K562 (cell line): ENCODE measurements at regions not wholly inside any gene's neighbourhood (a gene's known extent, or its start where the extent isn't known, plus 50 kb on each side); places are given as distances from the start of the nearest gene placed in this dataset.
A peak's percentile ranks its signal among the peaks of the same experiment; 100 is the strongest.

Experiments used
- CREB1 ChIP-seq, 2 experiments: sonication (generic) in 1 of 2; formaldehyde crosslinking in 1 of 2; IDR thresholded peaks; 2 replicates each; pipeline versions ENCODE4 v1.6.1 to v1.8.0; 2012 to 2022; ENCODE audit warnings: inconsistent platforms in 1 of 2, mild to moderate bottlenecking in 1 of 2, missing genetic modification reagents in 1 of 2, moderate library complexity in 1 of 2
- DPF2 ChIP-seq: fragments of 450-650 bp; IDR thresholded peaks from 2 replicates; pipeline ENCODE4 v1.6.1; 2016
- ELF2 ChIP-seq: fragments of 250-450 bp; sonication (Bioruptor Pico); IDR thresholded peaks from 2 replicates; pipeline ENCODE4 v1.5.0; 2021; ENCODE audit warnings: mild to moderate bottlenecking
- HLTF ChIP-seq: fragments of 450-650 bp; IDR thresholded peaks from 2 replicates; pipeline ENCODE4 v1.6.1; 2016
- KDM2B ChIP-seq: fragments of 250-450 bp; sonication (Bioruptor Pico); IDR thresholded peaks from 2 replicates; pipeline ENCODE4 v1.8.0; 2021; ENCODE audit warnings: mild to moderate bottlenecking, moderate library complexity
- MAZ ChIP-seq, 2 experiments: fragments of 450-650 bp in 1 of 2; sonication (generic) in 1 of 2; formaldehyde crosslinking; IDR thresholded peaks in 1 of 2; conservative IDR thresholded peaks in 1 of 2; 2 replicates each; pipeline versions ENCODE4 v1.4.0 to v1.5.0; 2020; ENCODE audit warnings: mild to moderate bottlenecking in 1 of 2, missing genetic modification reagents in 1 of 2
- MCM5 ChIP-seq: fragments of 450-650 bp; IDR thresholded peaks from 2 replicates; pipeline ENCODE4 v1.6.1; 2016; ENCODE audit warnings: low read depth
- NFRKB ChIP-seq: fragments of 450-650 bp; IDR thresholded peaks from 2 replicates; pipeline ENCODE4 v1.6.1; 2016; ENCODE audit warnings: low read depth
- POLR2G ChIP-seq: fragments of 200-400 bp; formaldehyde crosslinking; IDR thresholded peaks from 2 replicates; pipeline ENCODE4 v1.6.1; 2017; ENCODE audit warnings: low read depth, mild to moderate bottlenecking, antibody characterized with exemption, low read length, moderate library complexity
- STAT5A ChIP-seq: IDR thresholded peaks from 2 replicates; pipeline ENCODE4 v1.6.1; 2012; ENCODE audit warnings: low read length, inconsistent platforms, borderline replicate concordance
- ZFP30 ChIP-seq: fragments of 250-450 bp; sonication (Bioruptor Pico); IDR thresholded peaks from 2 replicates; pipeline ENCODE4 v1.8.0; 2022; ENCODE audit warnings: moderate library complexity, mild to moderate bottlenecking, inconsistent platforms, borderline replicate concordance
- ZNF785 ChIP-seq: fragments of 250-450 bp; sonication (Bioruptor Pico); IDR thresholded peaks from 2 replicates; pipeline ENCODE4 v1.4.0; 2020; ENCODE audit warnings: mild to moderate bottlenecking
- TF ChIP-seq, protein P1 (sequence below), 2 experiments: fragments of 450-650 bp in 1 of 2; sonication (generic) in 1 of 2; formaldehyde crosslinking in 1 of 2; IDR thresholded peaks in 1 of 2; conservative IDR thresholded peaks in 1 of 2; 2 replicates each; pipeline versions ENCODE4 v1.6.1 to v1.8.1; 2016 to 2023; ENCODE audit warnings: mild to moderate bottlenecking in 2 of 2, moderate library complexity in 2 of 2, inconsistent platforms in 1 of 2, missing genetic modification reagents in 1 of 2
- TF ChIP-seq, protein P2 (sequence below): IDR thresholded peaks from 3 replicates; pipeline ENCODE4 v1.6.1; 2011; ENCODE audit warnings: borderline replicate concordance, mild to moderate bottlenecking; ENCODE audit not compliant: insufficient read length, insufficient read depth
- TF ChIP-seq, protein P3 (sequence below): IDR thresholded peaks from 2 replicates; pipeline ENCODE4 v1.6.1; 2011; ENCODE audit warnings: borderline replicate concordance, low read depth, mild to moderate bottlenecking, moderate library complexity, low read length; ENCODE audit not compliant: insufficient read depth, poor library complexity, severe bottlenecking
- TF ChIP-seq, protein P4 (sequence below), 2 experiments: fragments of 150-350 bp in 1 of 2; IDR thresholded peaks; 2 replicates each; pipeline ENCODE4 v1.6.1; 2012 to 2016; ENCODE audit warnings: low read depth in 2 of 2, low read length in 2 of 2, mild to moderate bottlenecking in 1 of 2, moderate library complexity in 1 of 2
- TF ChIP-seq, protein P5 (sequence below): fragments of 450-650 bp; IDR thresholded peaks from 2 replicates; pipeline ENCODE4 v1.6.1; 2016; ENCODE audit warnings: low read depth, mild to moderate bottlenecking, moderate library complexity

DNA sequence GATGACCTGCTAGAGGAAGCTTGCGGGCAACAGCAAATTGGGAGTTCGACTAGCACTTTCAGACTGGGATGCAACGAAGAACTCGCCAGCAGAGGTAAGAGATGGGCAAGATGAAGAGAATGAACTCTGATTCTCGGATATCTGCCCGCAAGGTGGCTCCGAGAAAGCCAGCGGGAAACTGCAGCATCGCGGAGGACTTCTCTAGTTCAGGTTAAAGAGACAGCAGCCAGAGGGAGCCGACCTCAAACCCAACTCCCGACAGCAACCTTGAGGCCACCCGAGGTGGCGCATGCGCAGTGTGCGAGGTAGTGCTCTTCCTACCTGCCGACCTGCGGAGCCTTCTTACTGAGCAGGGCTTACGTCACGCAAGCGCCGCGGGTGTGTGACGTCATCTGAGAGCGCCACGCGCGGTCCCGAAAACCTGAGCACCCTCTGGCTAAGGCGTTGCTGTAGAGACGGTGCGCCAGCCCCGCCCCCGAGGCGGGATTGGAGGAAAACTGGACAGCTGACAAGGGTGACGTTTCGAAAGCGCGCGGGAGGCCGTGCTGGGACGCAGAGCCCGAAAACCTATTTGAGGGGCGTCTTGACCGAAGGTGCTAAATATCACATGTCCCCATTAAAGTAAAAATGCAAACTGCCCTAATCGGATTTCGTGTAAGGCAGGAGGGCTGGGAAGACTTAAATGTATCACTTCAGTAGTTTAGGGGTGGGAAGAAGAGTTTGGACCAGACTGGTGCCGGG, 110.5 kb upstream of the SLC25A33 start (continued):
- TF ChIP-seq, protein P1, sequence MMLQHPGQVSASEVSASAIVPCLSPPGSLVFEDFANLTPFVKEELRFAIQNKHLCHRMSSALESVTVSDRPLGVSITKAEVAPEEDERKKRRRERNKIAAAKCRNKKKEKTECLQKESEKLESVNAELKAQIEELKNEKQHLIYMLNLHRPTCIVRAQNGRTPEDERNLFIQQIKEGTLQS (IDR thresholded peaks at IDR 0.05) = peak; percentile 100
- TF ChIP-seq, protein P1 (CRISPR knock-in tag; conservative IDR thresholded peaks at IDR 0.05) = peak; percentile 90
- no peak for TF ChIP-seq NFRKB
- TF ChIP-seq, protein P2, sequence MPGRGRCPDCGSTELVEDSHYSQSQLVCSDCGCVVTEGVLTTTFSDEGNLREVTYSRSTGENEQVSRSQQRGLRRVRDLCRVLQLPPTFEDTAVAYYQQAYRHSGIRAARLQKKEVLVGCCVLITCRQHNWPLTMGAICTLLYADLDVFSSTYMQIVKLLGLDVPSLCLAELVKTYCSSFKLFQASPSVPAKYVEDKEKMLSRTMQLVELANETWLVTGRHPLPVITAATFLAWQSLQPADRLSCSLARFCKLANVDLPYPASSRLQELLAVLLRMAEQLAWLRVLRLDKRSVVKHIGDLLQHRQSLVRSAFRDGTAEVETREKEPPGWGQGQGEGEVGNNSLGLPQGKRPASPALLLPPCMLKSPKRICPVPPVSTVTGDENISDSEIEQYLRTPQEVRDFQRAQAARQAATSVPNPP = no peak
- peak; percentile 75 for TF ChIP-seq POLR2G
- TF ChIP-seq ZNF785 (CRISPR knock-in tag) = no peak
- TF ChIP-seq KDM2B (CRISPR knock-in tag) = peak; percentile 38; the same call in 1 of the 2 replicates
- TF ChIP-seq, protein P3, sequence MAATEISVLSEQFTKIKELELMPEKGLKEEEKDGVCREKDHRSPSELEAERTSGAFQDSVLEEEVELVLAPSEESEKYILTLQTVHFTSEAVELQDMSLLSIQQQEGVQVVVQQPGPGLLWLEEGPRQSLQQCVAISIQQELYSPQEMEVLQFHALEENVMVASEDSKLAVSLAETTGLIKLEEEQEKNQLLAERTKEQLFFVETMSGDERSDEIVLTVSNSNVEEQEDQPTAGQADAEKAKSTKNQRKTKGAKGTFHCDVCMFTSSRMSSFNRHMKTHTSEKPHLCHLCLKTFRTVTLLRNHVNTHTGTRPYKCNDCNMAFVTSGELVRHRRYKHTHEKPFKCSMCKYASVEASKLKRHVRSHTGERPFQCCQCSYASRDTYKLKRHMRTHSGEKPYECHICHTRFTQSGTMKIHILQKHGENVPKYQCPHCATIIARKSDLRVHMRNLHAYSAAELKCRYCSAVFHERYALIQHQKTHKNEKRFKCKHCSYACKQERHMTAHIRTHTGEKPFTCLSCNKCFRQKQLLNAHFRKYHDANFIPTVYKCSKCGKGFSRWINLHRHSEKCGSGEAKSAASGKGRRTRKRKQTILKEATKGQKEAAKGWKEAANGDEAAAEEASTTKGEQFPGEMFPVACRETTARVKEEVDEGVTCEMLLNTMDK = no peak
- TF ChIP-seq STAT5A = peak; percentile 9; the same call in 1 of the 2 replicates
- TF ChIP-seq, protein P4, sequence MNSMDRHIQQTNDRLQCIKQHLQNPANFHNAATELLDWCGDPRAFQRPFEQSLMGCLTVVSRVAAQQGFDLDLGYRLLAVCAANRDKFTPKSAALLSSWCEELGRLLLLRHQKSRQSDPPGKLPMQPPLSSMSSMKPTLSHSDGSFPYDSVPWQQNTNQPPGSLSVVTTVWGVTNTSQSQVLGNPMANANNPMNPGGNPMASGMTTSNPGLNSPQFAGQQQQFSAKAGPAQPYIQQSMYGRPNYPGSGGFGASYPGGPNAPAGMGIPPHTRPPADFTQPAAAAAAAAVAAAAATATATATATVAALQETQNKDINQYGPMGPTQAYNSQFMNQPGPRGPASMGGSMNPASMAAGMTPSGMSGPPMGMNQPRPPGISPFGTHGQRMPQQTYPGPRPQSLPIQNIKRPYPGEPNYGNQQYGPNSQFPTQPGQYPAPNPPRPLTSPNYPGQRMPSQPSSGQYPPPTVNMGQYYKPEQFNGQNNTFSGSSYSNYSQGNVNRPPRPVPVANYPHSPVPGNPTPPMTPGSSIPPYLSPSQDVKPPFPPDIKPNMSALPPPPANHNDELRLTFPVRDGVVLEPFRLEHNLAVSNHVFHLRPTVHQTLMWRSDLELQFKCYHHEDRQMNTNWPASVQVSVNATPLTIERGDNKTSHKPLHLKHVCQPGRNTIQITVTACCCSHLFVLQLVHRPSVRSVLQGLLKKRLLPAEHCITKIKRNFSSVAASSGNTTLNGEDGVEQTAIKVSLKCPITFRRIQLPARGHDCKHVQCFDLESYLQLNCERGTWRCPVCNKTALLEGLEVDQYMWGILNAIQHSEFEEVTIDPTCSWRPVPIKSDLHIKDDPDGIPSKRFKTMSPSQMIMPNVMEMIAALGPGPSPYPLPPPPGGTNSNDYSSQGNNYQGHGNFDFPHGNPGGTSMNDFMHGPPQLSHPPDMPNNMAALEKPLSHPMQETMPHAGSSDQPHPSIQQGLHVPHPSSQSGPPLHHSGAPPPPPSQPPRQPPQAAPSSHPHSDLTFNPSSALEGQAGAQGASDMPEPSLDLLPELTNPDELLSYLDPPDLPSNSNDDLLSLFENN (IDR thresholded peaks at IDR 0.05; ENCODE audit: low read depth in 2 of 2, low read length in 2 of 2) = peak in 1 of 2 experiments; percentile 74; a peak in 1 of 4 replicates
- no peak for TF ChIP-seq HLTF
- peak; percentile 37 to 83; a peak in 2 of 4 replicates for TF ChIP-seq MAZ (CRISPR knock-in tag; conservative IDR thresholded peaks at IDR 0.05 in 1 of 2, IDR thresholded peaks at IDR 0.05 in 1 of 2)
- TF ChIP-seq, protein P5, sequence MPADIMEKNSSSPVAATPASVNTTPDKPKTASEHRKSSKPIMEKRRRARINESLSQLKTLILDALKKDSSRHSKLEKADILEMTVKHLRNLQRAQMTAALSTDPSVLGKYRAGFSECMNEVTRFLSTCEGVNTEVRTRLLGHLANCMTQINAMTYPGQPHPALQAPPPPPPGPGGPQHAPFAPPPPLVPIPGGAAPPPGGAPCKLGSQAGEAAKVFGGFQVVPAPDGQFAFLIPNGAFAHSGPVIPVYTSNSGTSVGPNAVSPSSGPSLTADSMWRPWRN = no peak
- TF ChIP-seq MCM5 = no peak
- TF ChIP-seq DPF2 = no peak
- no peak for TF ChIP-seq ZFP30 (CRISPR knock-in tag)
- TF ChIP-seq ELF2 (CRISPR knock-in tag) = no peak
- peak; percentile 100 for TF ChIP-seq CREB1 (IDR thresholded peaks at IDR 0.05)
- peak; percentile 100 for TF ChIP-seq CREB1 (CRISPR knock-in tag; IDR thresholded peaks at IDR 0.05)
